Upper lobe of right lung (tissue), 1 donor: ENCODE measurements at regions not wholly inside any gene's neighbourhood (a gene's known extent, or its start where the extent isn't known, plus 50 kb on each side); places are given as distances from the start of the nearest gene placed in this dataset.

Experiments used
- ATAC-seq: fragments of 200-7000 bp; cut with Tn5 transposase; one replicate; pipeline ENCODE4 v1.9.1; 2020; ENCODE audit warnings: mild to moderate bottlenecking, moderate library complexity
- DNase-seq: peaks from one replicate; pipeline ENCODE4 v3.0.0-alpha.2; 2020
- H3K27ac ChIP-seq: fragments of 200-600 bp; one replicate; pipeline ENCODE4 v1.8.0; 2022
- H3K27me3 ChIP-seq: fragments of 200-600 bp; one replicate; pipeline ENCODE4 v1.8.0; 2022; ENCODE audit warnings: mild to moderate bottlenecking
- H3K36me3 ChIP-seq: fragments of 200-600 bp; one replicate; pipeline ENCODE4 v1.8.0; 2022
- H3K4me1 ChIP-seq: fragments of 200-600 bp; one replicate; pipeline ENCODE4 v1.8.0; 2022
- H3K4me3 ChIP-seq: fragments of 200-600 bp; one replicate; pipeline ENCODE4 v1.8.0; 2022; ENCODE audit warnings: mild to moderate bottlenecking
- H3K9me3 ChIP-seq: fragments of 200-600 bp; one replicate; pipeline ENCODE4 v1.8.0; 2022
- CTCF ChIP-seq: fragments of 200-600 bp; IDR thresholded peaks from one replicate; pipeline ENCODE4 v1.8.0; 2022; ENCODE audit warnings: antibody characterized with exemption
- intact Hi-C: fragments of 100-400 bp; cut with DNase I; formaldehyde crosslinking; loops from one replicate; pipeline ENCODE4 v1.11.0; 2022
- donor health status: DM: no; HTN: yes; CAD: no; lungs with severe emphysema.

GRCh38 chr5:103422756-103423155 is 139.8 kb downstream of the NUDT12 start:
- H3K27ac ChIP-seq, result no peak overlapping the region
- DNase-seq (no peak), ATAC-seq (no peak)
- intact Hi-C loops, result no loop called here
- H3K27me3 ChIP-seq, result no peaks in the 10 kb centered on the region
- no peak overlapping the region for H3K4me3 ChIP-seq
- H3K4me1 ChIP-seq, result no peaks in the 10 kb centered on the region
- H3K36me3 ChIP-seq, result no peaks in the 10 kb centered on the region
- H3K9me3 ChIP-seq, result no peaks in the 10 kb centered on the region
- TF ChIP-seq CTCF, result no peak

- no peaks in the 10 kb centered on the region for H3K36me3 ChIP-seq
Measured at GRCh38 chr5:103414604-103415003, 148.0 kb downstream of the NUDT12 start.

GRCh38 chr5:103411711-103412110 is 150.9 kb downstream of the NUDT12 start:
- Histone ChIP-seq H3K4me3 (no peak overlapping the region), H3K36me3 (no peaks in the 10 kb centered on the region), H3K4me1 (no peaks in the 10 kb centered on the region), H3K27me3 (no peaks in the 10 kb centered on the region), H3K9me3 (no peaks in the 10 kb centered on the region), H3K27ac (no peak overlapping the region)
- TF ChIP-seq CTCF, result no peak
- DNase-seq (no peak), ATAC-seq (no peak)
- intact Hi-C loops, result no loop called here

More at GRCh38 chr5:103414604-103415003, 148.0 kb downstream of the NUDT12 start:
- intact Hi-C loops, result no loop called here
- TF ChIP-seq CTCF, result no peak
- Histone ChIP-seq H3K27ac (no peak overlapping the region), H3K9me3 (no peaks in the 10 kb centered on the region), H3K4me1 (no peaks in the 10 kb centered on the region), H3K4me3 (no peak overlapping the region), H3K27me3 (no peaks in the 10 kb centered on the region)
- DNase-seq, result no peak
- ATAC-seq, result no peak

GRCh38 chr5:103410172-103410571 is 151.6 kb downstream of the MACIR start:
- DNase-seq (no peak), ATAC-seq (no peak)
- intact Hi-C loops, result no loop called here
- no peak overlapping the region for H3K27ac ChIP-seq
- TF ChIP-seq CTCF, result no peak
- no peaks in the 10 kb centered on the region for H3K36me3 ChIP-seq
- H3K4me1 ChIP-seq, result no peaks in the 10 kb centered on the region
- H3K27me3 ChIP-seq, result no peaks in the 10 kb centered on the region
- H3K9me3 ChIP-seq, result no peaks in the 10 kb centered on the region
- no peak overlapping the region for H3K4me3 ChIP-seq

- Histone ChIP-seq H3K4me3 (no peak overlapping the region), H3K4me1 (no peaks in the 10 kb centered on the region), H3K27ac (no peak overlapping the region), H3K9me3 (no peaks in the 10 kb centered on the region), H3K27me3 (no peaks in the 10 kb centered on the region), H3K36me3 (no peaks in the 10 kb centered on the region)
- ATAC-seq, result no peak
- intact Hi-C loops, result no loop called here
- no peak for DNase-seq
- TF ChIP-seq CTCF, result no peak
Measured at GRCh38 chr5:103409013-103409670, 150.6 kb downstream of the MACIR start.

GRCh38 chr5:103408408-103408807 is 149.8 kb downstream of the MACIR start:
- intact Hi-C loops, result no loop called here
- H3K4me3 ChIP-seq, result no peak overlapping the region
- H3K9me3 ChIP-seq, result no peaks in the 10 kb centered on the region
- TF ChIP-seq CTCF, result no peak
- no peak overlapping the region for H3K27ac ChIP-seq
- H3K36me3 ChIP-seq, result no peaks in the 10 kb centered on the region
- no peak for DNase-seq
- H3K4me1 ChIP-seq, result no peaks in the 10 kb centered on the region
- no peak for ATAC-seq
- no peaks in the 10 kb centered on the region for H3K27me3 ChIP-seq
